Ammon's horn (tissue), 1 donor: ENCODE measurements at regions not wholly inside any gene's neighbourhood (a gene's known extent, or its start where the extent isn't known, plus 50 kb on each side); places are given as distances from the start of the nearest gene placed in this dataset.
A peak's percentile ranks its signal among the peaks of the same experiment; 100 is the strongest.

Experiments used
- DNase-seq: peaks from one replicate; pipeline ENCODE4 v3.0.0-alpha.2; 2016; ENCODE audit warnings: low spot score

- no peak for DNase-seq
These were observed 53.6 kb upstream of the DYNC1I1 start for GRCh38 chr7:95718577-95719410.

GRCh38 chr7:95716357-95717122, 55.8 kb upstream of the DYNC1I1 start:
- no peak for DNase-seq

GRCh38 chr7:95715274-95715673, 57.1 kb upstream of the DYNC1I1 start:
- no peak for DNase-seq

GRCh38 chr7:95710711-95711110, 61.6 kb upstream of the DYNC1I1 start:
- no peak for DNase-seq

- DNase-seq: no peak
These were observed 71.4 kb upstream of the DYNC1I1 start for GRCh38 chr7:95700917-95701316.

- DNase-seq: no peak
These were observed 78.0 kb upstream of the DYNC1I1 start for GRCh38 chr7:95694334-95694733.

GRCh38 chr7:95693551-95694333, 78.6 kb upstream of the DYNC1I1 start:
- no peak for DNase-seq

- DNase-seq: no peak
These were observed 80.9 kb upstream of the DYNC1I1 start for GRCh38 chr7:95691464-95691863.

GRCh38 chr7:95690367-95690947, 81.9 kb upstream of the DYNC1I1 start:
- peak; percentile 67 for DNase-seq

- no peak for DNase-seq
These were observed 83.3 kb upstream of the DYNC1I1 start for GRCh38 chr7:95688931-95689495.

- peak; percentile 72 for DNase-seq
These were observed 84.5 kb upstream of the DYNC1I1 start for GRCh38 chr7:95687759-95688343.

- DNase-seq: peak; percentile 89
These were observed 86.2 kb upstream of the DYNC1I1 start for GRCh38 chr7:95686109-95686508.

- no peak for DNase-seq
These were observed 87.8 kb upstream of the DYNC1I1 start for GRCh38 chr7:95684505-95684904.

GRCh38 chr7:95684037-95684436, 87.7 kb upstream of the PDK4 start:
- peak; percentile 58 for DNase-seq

- DNase-seq: no peak
These were observed 86.6 kb upstream of the PDK4 start for GRCh38 chr7:95682913-95683312.

GRCh38 chr7:95676691-95677090, 80.4 kb upstream of the PDK4 start:
- DNase-seq: no peak

- DNase-seq: no peak
These were observed 79.3 kb upstream of the PDK4 start for GRCh38 chr7:95675632-95676031.

GRCh38 chr7:95675016-95675415, 78.7 kb upstream of the PDK4 start:
- no peak for DNase-seq

GRCh38 chr7:95674101-95674500, 77.8 kb upstream of the PDK4 start:
- DNase-seq: no peak

- DNase-seq: no peak
These were observed 76.1 kb upstream of the PDK4 start for GRCh38 chr7:95672434-95672833.

GRCh38 chr7:95669513-95669912, 73.2 kb upstream of the PDK4 start:
- no peak for DNase-seq
